Neural cell (in vitro differentiated cells): ENCODE measurements at regions not wholly inside any gene's neighbourhood (a gene's known extent, or its start where the extent isn't known, plus 50 kb on each side); places are given as distances from the start of the nearest gene placed in this dataset.

Experiments used
- H2AFZ ChIP-seq: fragments of 200-600, 300-800 bp; sonication (generic), shearing (Covaris generic); 2 replicates; pipeline ENCODE4 v1.6.0; 2014; ENCODE audit warnings: low read depth, mild to moderate bottlenecking, antibody characterized with exemption, low read length, moderate library complexity
- H3F3A ChIP-seq: fragments of 200-600 bp; shearing (Covaris generic); 2 replicates; pipeline ENCODE4 v1.6.1; 2016; ENCODE audit warnings: mild to moderate bottlenecking, moderate library complexity, mixed read lengths, antibody characterized with exemption, low read length; ENCODE audit not compliant: insufficient read depth, poor library complexity, severe bottlenecking
- H3K27ac ChIP-seq: fragments of 200-600, 300-800 bp; sonication (generic), shearing (Covaris generic); 2 replicates; pipeline ENCODE4 v1.5.1; 2014; ENCODE audit warnings: mild to moderate bottlenecking, low read length, moderate library complexity
- H3K27me3 ChIP-seq: fragments of 300-800, 200-600 bp; sonication (generic), shearing (Covaris generic); 2 replicates; pipeline ENCODE4 v1.6.0; 2014; ENCODE audit warnings: mild to moderate bottlenecking, low read depth, low read length, moderate library complexity; ENCODE audit not compliant: insufficient read depth
- H3K36me3 ChIP-seq: fragments of 300-800, 200-600 bp; sonication (generic), shearing (Covaris generic); 2 replicates; pipeline ENCODE4 v1.5.1; 2014; ENCODE audit warnings: mild to moderate bottlenecking, antibody characterized with exemption, low read length, moderate library complexity; ENCODE audit not compliant: insufficient read depth
- H3K4me2 ChIP-seq: fragments of 300-800, 200-600 bp; sonication (generic), shearing (Covaris generic); 2 replicates; pipeline ENCODE4 v1.6.0; 2014; ENCODE audit warnings: mild to moderate bottlenecking, low read length
- H3K4me3 ChIP-seq: fragments of 300-800, 200-600 bp; sonication (generic), shearing (Covaris generic); 2 replicates; pipeline ENCODE4 v1.5.1; 2014; ENCODE audit warnings: mild to moderate bottlenecking, low read length, moderate library complexity
- H3K79me2 ChIP-seq: fragments of 200-600 bp; shearing (Covaris generic); replicated peaks from 2 replicates; pipeline ENCODE4 v1.6.0; 2014; ENCODE audit warnings: mild to moderate bottlenecking, low read length, moderate library complexity; ENCODE audit not compliant: insufficient read depth
- H3K9ac ChIP-seq: fragments of 300-800, 200-600 bp; sonication (generic), shearing (Covaris generic); 2 replicates; pipeline ENCODE4 v1.6.1; 2016; ENCODE audit warnings: mild to moderate bottlenecking, low read length, mixed read lengths
- H3K9me2 ChIP-seq: fragments of 200-600 bp; shearing (Covaris generic); 2 replicates; pipeline ENCODE4 v1.6.1; 2016; ENCODE audit warnings: mild to moderate bottlenecking, low read length, mixed read lengths; ENCODE audit not compliant: insufficient read depth
- H3K9me3 ChIP-seq: fragments of 200-600, 300-800 bp; sonication (generic), shearing (Covaris generic); 2 replicates; pipeline ENCODE4 v1.6.1; 2016; ENCODE audit warnings: mild to moderate bottlenecking, mixed run types, low read length, moderate library complexity, mixed read lengths
- H4K20me1 ChIP-seq: fragments of 200-600 bp; shearing (Covaris generic); 2 replicates; pipeline ENCODE4 v1.6.1; 2016; ENCODE audit warnings: mild to moderate bottlenecking, mixed run types; ENCODE audit not compliant: insufficient read depth
- CTCF ChIP-seq: fragments of 450-650 bp; IDR thresholded peaks from 2 replicates; pipeline ENCODE4 v1.5.1; 2014; ENCODE audit warnings: antibody characterized with exemption, mild to moderate bottlenecking, moderate library complexity; ENCODE audit not compliant: poor library complexity, severe bottlenecking
- EP300 ChIP-seq: fragments of 450-650 bp; conservative IDR thresholded peaks from 2 replicates; pipeline ENCODE4 v1.6.1; 2014; ENCODE audit warnings: antibody characterized with exemption, mild to moderate bottlenecking, moderate library complexity; ENCODE audit not compliant: poor library complexity, severe bottlenecking
- EZH2 ChIP-seq: fragments of 200-600, 300-800 bp; shearing (Covaris generic), sonication (generic); IDR thresholded peaks from 2 replicates; pipeline ENCODE4 v1.6.1; 2014; ENCODE audit warnings: antibody characterized with exemption, low read length, borderline replicate concordance, mild to moderate bottlenecking; ENCODE audit not compliant: insufficient read depth, poor library complexity, severe bottlenecking
- MXI1 ChIP-seq: fragments of 450-650 bp; conservative IDR thresholded peaks from 2 replicates; pipeline ENCODE4 v1.6.1; 2014; ENCODE audit warnings: antibody characterized with exemption, mild to moderate bottlenecking; ENCODE audit not compliant: poor library complexity, severe bottlenecking
- POLR2AphosphoS5 ChIP-seq: IDR thresholded peaks from 2 replicates; pipeline ENCODE4 v1.6.1; 2012
- RAD21 ChIP-seq: fragments of 450-650 bp; conservative IDR thresholded peaks from 2 replicates; pipeline ENCODE4 v1.6.1; 2014; ENCODE audit warnings: antibody characterized with exemption, mild to moderate bottlenecking, moderate library complexity
- REST ChIP-seq: IDR thresholded peaks from 2 replicates; pipeline ENCODE4 v1.6.1; 2012; ENCODE audit warnings: borderline replicate concordance
- SMC3 ChIP-seq: fragments of 450-650 bp; conservative IDR thresholded peaks from 2 replicates; pipeline ENCODE4 v1.6.1; 2014; ENCODE audit warnings: antibody characterized with exemption, mild to moderate bottlenecking, moderate library complexity; ENCODE audit not compliant: poor library complexity
- TAF1 ChIP-seq: IDR thresholded peaks from 2 replicates; pipeline ENCODE4 v1.6.1; 2012; ENCODE audit warnings: low read depth

GRCh38 chr20:61125076-61125475, 127.0 kb upstream of the CDH4 start:
- Histone ChIP-seq H2AFZ (no peak overlapping the region), H3K9me2 (no peaks in the 10 kb centered on the region), H3K4me2 (no peak overlapping the region), H3K9ac (no peak overlapping the region), H3K4me3 (no peak overlapping the region), H3K36me3 (no peaks in the 10 kb centered on the region), H3F3A (no peaks in the 10 kb centered on the region), H4K20me1 (no peaks in the 10 kb centered on the region), H3K27me3 (no peaks in the 10 kb centered on the region), H3K79me2 (no peaks in the 10 kb centered on the region), H3K9me3 (no peaks in the 10 kb centered on the region), H3K27ac (no peak overlapping the region)
- TF ChIP-seq REST: no peak
- TF ChIP-seq TAF1: no peak
- no peak for TF ChIP-seq SMC3
- TF ChIP-seq POLR2AphosphoS5: no peak
- TF ChIP-seq CTCF: no peak
- TF ChIP-seq MXI1: no peak
- no peak for TF ChIP-seq EP300
- TF ChIP-seq EZH2: no peak
- TF ChIP-seq RAD21: no peak

- no peaks in the 10 kb centered on the region for H4K20me1 ChIP-seq
- no peaks in the 10 kb centered on the region for H3K27me3 ChIP-seq
- no peak overlapping the region for H3K4me2 ChIP-seq
- no peak overlapping the region for H3K27ac ChIP-seq
- H3F3A ChIP-seq: no peaks in the 10 kb centered on the region
- no peaks in the 10 kb centered on the region for H3K36me3 ChIP-seq
- no peak overlapping the region for H3K9ac ChIP-seq
- H3K9me2 ChIP-seq: no peaks in the 10 kb centered on the region
- H3K9me3 ChIP-seq: no peaks in the 10 kb centered on the region
- no peaks in the 10 kb centered on the region for H3K79me2 ChIP-seq
- TF ChIP-seq CTCF: no peak
- TF ChIP-seq SMC3: no peak
- TF ChIP-seq TAF1: no peak
- TF ChIP-seq REST: no peak
- TF ChIP-seq EP300: no peak
- TF ChIP-seq RAD21: no peak
- TF ChIP-seq MXI1: no peak
- no peak for TF ChIP-seq POLR2AphosphoS5
- no peak for TF ChIP-seq EZH2
- no peak overlapping the region for H3K4me3 ChIP-seq
- no peak overlapping the region for H2AFZ ChIP-seq
Measured at GRCh38 chr20:61125546-61126180, 126.4 kb upstream of the CDH4 start.
